ENCODE measurements at regions not wholly inside any gene's neighbourhood (a gene's known extent, or its start where the extent isn't known, plus 50 kb on each side); places are given as distances from the start of the nearest gene placed in this dataset.
"Not testable (repeated sequence)": the region's sequence is repeated elsewhere in the genome, so short reads cannot be mapped to it uniquely, and the experiment has no call there.

DNA sequence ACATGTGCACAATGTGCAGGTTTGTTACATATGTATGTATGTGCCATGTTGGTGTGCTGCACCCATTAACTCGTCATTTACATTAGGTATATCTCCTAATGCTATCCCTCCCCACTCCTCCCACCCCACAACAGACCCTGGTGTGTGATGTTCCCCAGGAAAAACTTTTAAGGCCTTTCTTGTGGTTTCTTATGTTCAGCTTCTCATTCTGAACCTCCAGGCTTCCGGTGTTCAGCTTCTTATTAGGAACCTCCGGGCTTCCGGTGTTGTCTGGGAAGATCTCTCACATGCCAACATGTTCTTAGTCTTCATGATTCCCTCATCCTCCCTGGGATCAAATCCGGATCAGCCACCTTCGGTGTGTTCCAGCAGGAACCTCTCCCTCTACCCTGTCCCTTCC lies 338.8 kb upstream of the IRX2 start:
- intact Hi-C loops (cut with micrococcal nuclease); H3K27me3 ChIP-seq (ENCODE audit: insufficient read depth, low read length): not testable (repeated sequence)

DNA sequence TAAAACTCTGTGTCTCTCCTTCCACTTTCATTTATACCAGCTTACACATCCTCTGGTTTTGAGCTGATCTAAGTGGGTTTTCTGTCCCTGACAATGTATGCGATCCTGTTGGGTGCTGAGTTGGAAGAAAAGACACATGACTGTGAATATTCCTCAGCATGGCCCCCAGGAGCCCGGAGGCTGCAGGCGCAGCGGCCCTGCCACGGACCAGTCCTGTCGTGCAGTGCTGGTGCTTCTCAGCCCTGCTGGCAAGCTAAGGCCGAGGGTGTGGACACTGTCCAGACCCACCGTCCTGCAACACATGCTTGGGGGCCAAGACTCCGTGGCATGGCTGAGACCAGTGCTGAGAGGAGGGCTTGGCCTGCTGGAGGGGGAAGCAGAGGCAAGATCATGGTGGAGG lies 328.9 kb upstream of the IRX2 start:
- Histone ChIP-seq H3K4me1 (ENCODE audit: control insufficient read depth in 1 of 2, insufficient read depth in 2 of 2, low read length in 2 of 2) (no peaks in the 10 kb centered on the region), H3K9me2 (ENCODE audit: insufficient read depth) (no peaks in the 10 kb centered on the region), H2AFZ (ENCODE audit: low read depth, low read length, poor library complexity, severe bottlenecking) (no peak overlapping the region), H3K27me3 (ENCODE audit: insufficient read depth, low read length) (no peaks in the 10 kb centered on the region), H3K9me3 (ENCODE audit: control insufficient read depth in 1 of 2, insufficient read depth in 1 of 2, low read depth in 1 of 2, low read length in 2 of 2) (peaks cover 0 to 37% of the 10 kb centered on the region in 2 experiments; a peak in 2 of 4 replicates), H3K4me3 (replicated peaks in 1 of 2; ENCODE audit: low read depth in 1 of 2, low read length in 2 of 2) (no peak overlapping the region), H3K36me3 (ENCODE audit: control insufficient read depth in 1 of 2, insufficient read depth in 2 of 2, low read length in 2 of 2) (no peaks in the 10 kb centered on the region), H3K27ac (ENCODE audit: low read depth, low read length) (no peak overlapping the region), H4K20me1 (ENCODE audit: insufficient read depth) (no peaks in the 10 kb centered on the region), H3K79me2 (ENCODE audit: insufficient read depth, low read length) (no peaks in the 10 kb centered on the region), H3K9ac (ENCODE audit: low read length) (no peak overlapping the region), H3K4me2 (ENCODE audit: low read length) (no peak overlapping the region)
- TF ChIP-seq MAX (IDR thresholded peaks at IDR 0.05), result no peak
- no peak for TF ChIP-seq SIN3A (IDR thresholded peaks at IDR 0.05; ENCODE audit: low read depth)
- ChIA-PET CTCF (no interaction called here), RAD21 (ENCODE audit: low non-redundant PET in 1 of 2, low total read pairs in 2 of 2, uncharacterized antibody in 2 of 2, unreplicated experiment in 2 of 2) (no interaction called here), POLR2A (no interaction called here)
- ATAC-seq (no peak), DNase-seq (ENCODE audit: low read depth, low spot score) (no peak)
- BruUV-seq (replicated peaks), result no TSS peak
- intact Hi-C loops (cut with micrococcal nuclease), result no loop called here

More for the DNA sequence above, 338.8 kb upstream of the IRX2 start:
- ATAC-seq; POLR2A ChIA-PET; CTCF ChIA-PET; H3K4me3 ChIP-seq (replicated peaks in 1 of 2; ENCODE audit: low read depth in 1 of 2, low read length in 2 of 2); H3K36me3 ChIP-seq (ENCODE audit: control insufficient read depth in 1 of 2, insufficient read depth in 2 of 2, low read length in 2 of 2); H3K4me1 ChIP-seq (ENCODE audit: control insufficient read depth in 1 of 2, insufficient read depth in 2 of 2, low read length in 2 of 2); H3K27ac ChIP-seq (ENCODE audit: low read depth, low read length); RAD21 ChIA-PET (ENCODE audit: low non-redundant PET in 1 of 2, low total read pairs in 2 of 2, uncharacterized antibody in 2 of 2, unreplicated experiment in 2 of 2); H2AFZ ChIP-seq (ENCODE audit: low read depth, low read length, poor library complexity, severe bottlenecking); H3K79me2 ChIP-seq (ENCODE audit: insufficient read depth, low read length); H3K9me3 ChIP-seq (ENCODE audit: control insufficient read depth in 1 of 2, insufficient read depth in 1 of 2, low read depth in 1 of 2, low read length in 2 of 2); DNase-seq (ENCODE audit: low read depth, low spot score); H3K9me2 ChIP-seq (ENCODE audit: insufficient read depth); BruUV-seq (replicated peaks); H4K20me1 ChIP-seq (ENCODE audit: insufficient read depth); H3K9ac ChIP-seq (ENCODE audit: low read length); H3K4me2 ChIP-seq (ENCODE audit: low read length): not testable (repeated sequence)

DNA sequence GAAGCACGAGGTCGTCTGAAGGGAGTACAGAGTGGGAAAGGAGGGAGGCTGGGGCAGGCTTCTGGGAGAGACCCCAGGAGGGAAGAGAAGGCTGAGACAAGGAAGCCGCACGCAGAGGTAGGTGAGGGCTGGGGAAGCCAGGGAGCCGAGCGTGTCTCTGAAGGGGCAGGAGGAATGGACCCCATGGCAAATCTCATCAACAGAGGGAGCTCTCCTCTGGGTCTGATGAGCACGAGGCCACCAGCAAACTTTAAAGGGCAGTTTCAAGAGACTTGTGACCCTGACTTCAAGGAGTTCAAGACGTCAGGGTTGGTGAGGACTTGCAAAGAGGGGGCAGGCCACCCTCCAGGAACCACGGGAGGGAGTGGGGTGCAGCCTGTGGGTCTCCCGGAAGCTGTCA lies 326.2 kb upstream of the IRX2 start:
- intact Hi-C loops (cut with micrococcal nuclease), result no loop called here
- no peaks in the 10 kb centered on the region for H3K4me1 ChIP-seq (ENCODE audit: control insufficient read depth in 1 of 2, insufficient read depth in 2 of 2, low read length in 2 of 2)
- no peak overlapping the region for H2AFZ ChIP-seq (ENCODE audit: low read depth, low read length, poor library complexity, severe bottlenecking)
- ATAC-seq (no peak), DNase-seq (ENCODE audit: low read depth, low spot score) (no peak)
- CTCF ChIA-PET, result no interaction called here
- H3K9me2 ChIP-seq (ENCODE audit: insufficient read depth), result no peaks in the 10 kb centered on the region
- no peaks in the 10 kb centered on the region for H4K20me1 ChIP-seq (ENCODE audit: insufficient read depth)
- TF ChIP-seq MAX (IDR thresholded peaks at IDR 0.05) (no peak), POLR2A (IDR thresholded peaks at IDR 0.05; ENCODE audit: borderline replicate concordance, extremely low read depth, insufficient read depth, insufficient read length) (no peak), ATF3 (IDR thresholded peaks at IDR 0.05) (no peak), YY1 (IDR thresholded peaks at IDR 0.05; ENCODE audit: extremely low read depth, insufficient replicate concordance, low read depth, low read length) (no peak), ZFX (IDR thresholded peaks at IDR 0.05) (no peak), CTCF (IDR thresholded peaks at IDR 0.05 in 2 of 3, conservative IDR thresholded peaks at IDR 0.05 in 1 of 3; ENCODE audit: borderline replicate concordance in 1 of 3, insufficient read depth in 1 of 3, low read depth in 2 of 3, low read length in 2 of 3) (no peak), TCF7L2 (IDR thresholded peaks at IDR 0.05; ENCODE audit: borderline replicate concordance, extremely low read depth, insufficient read depth, insufficient read length) (no peak), EZH2phosphoT487 (IDR thresholded peaks at IDR 0.05; ENCODE audit: borderline replicate concordance) (no peak), ZNF274 (IDR thresholded peaks at IDR 0.05; ENCODE audit: low read depth, low read length) (no peak), EZH2 (IDR thresholded peaks at IDR 0.05) (no peak)
- H3K9me3 ChIP-seq (ENCODE audit: control insufficient read depth in 1 of 2, insufficient read depth in 1 of 2, low read depth in 1 of 2, low read length in 2 of 2), result peaks cover 0 to 26% of the 10 kb centered on the region in 2 experiments; a peak in 2 of 4 replicates
- POLR2A ChIA-PET, result no interaction called here
- no peaks in the 10 kb centered on the region for H3K36me3 ChIP-seq (ENCODE audit: control insufficient read depth in 1 of 2, insufficient read depth in 2 of 2, low read length in 2 of 2)
- H3K9ac ChIP-seq (ENCODE audit: low read length), result no peak overlapping the region
- H3K27me3 ChIP-seq (ENCODE audit: insufficient read depth, low read length), result no peaks in the 10 kb centered on the region
- RAD21 ChIA-PET (ENCODE audit: low non-redundant PET in 1 of 2, low total read pairs in 2 of 2, uncharacterized antibody in 2 of 2, unreplicated experiment in 2 of 2), result no interaction called here
- BruUV-seq (replicated peaks), result no TSS peak
- H3K4me3 ChIP-seq (replicated peaks in 1 of 2; ENCODE audit: low read depth in 1 of 2, low read length in 2 of 2), result no peak overlapping the region
- no peak overlapping the region for H3K4me2 ChIP-seq (ENCODE audit: low read length)
- H3K79me2 ChIP-seq (ENCODE audit: insufficient read depth, low read length), result no peaks in the 10 kb centered on the region
- no peak overlapping the region for H3K27ac ChIP-seq (ENCODE audit: low read depth, low read length)
